RCC 7860 (cell line): ENCODE measurements at regions not wholly inside any gene's neighbourhood (a gene's known extent, or its start where the extent isn't known, plus 50 kb on each side); places are given as distances from the start of the nearest gene placed in this dataset.

ENCODE experiments used
- DNase-seq: peaks from one replicate; pipeline ENCODE4 v3.0.0-alpha.2; 2015; ENCODE audit warnings: low spot score
- FAIRE-seq: peaks from 2 replicates; lab custom pipeline; 2012; peaks lifted over from hg19 to GRCh38; lab: Jason Lieb, UNC

GRCh38 chr4:167642250-167642649, 408.0 kb upstream of the SPOCK3 start:
- DNase-seq (no peak), FAIRE-seq (no peak)

- FAIRE-seq (no peak), DNase-seq (no peak)
These were observed 411.1 kb upstream of the SPOCK3 start for GRCh38 chr4:167645358-167645757.

GRCh38 chr4:167652267-167652666, 418.0 kb upstream of the SPOCK3 start:
- FAIRE-seq (no peak), DNase-seq (no peak)

GRCh38 chr4:167688660-167689142, 403.6 kb upstream of the ANXA10 start:
- DNase-seq (no peak), FAIRE-seq (no peak)

- DNase-seq (no peak), FAIRE-seq (no peak)
These were observed 389.9 kb upstream of the ANXA10 start for GRCh38 chr4:167702391-167702790.

GRCh38 chr4:167711517-167711916, 380.8 kb upstream of the ANXA10 start:
- DNase-seq (no peak), FAIRE-seq (no peak)

GRCh38 chr4:167713756-167714155, 378.6 kb upstream of the ANXA10 start:
- no peak for DNase-seq
- FAIRE-seq = no peak

GRCh38 chr4:167715176-167715575, 377.2 kb upstream of the ANXA10 start:
- DNase-seq = no peak

GRCh38 chr4:167717495-167717894, 374.8 kb upstream of the ANXA10 start:
- DNase-seq (no peak), FAIRE-seq (no peak)

More at GRCh38 chr4:167715176-167715575, 377.2 kb upstream of the ANXA10 start:
- no peak for FAIRE-seq

- FAIRE-seq (no peak), DNase-seq (no peak)
These were observed 370.5 kb upstream of the ANXA10 start for GRCh38 chr4:167721617-167722486.

GRCh38 chr4:167722487-167722808, 369.9 kb upstream of the ANXA10 start:
- FAIRE-seq = no peak
- no peak for DNase-seq

GRCh38 chr4:167724941-167725340, 367.4 kb upstream of the ANXA10 start:
- no peak for FAIRE-seq
- DNase-seq = no peak

- FAIRE-seq (no peak), DNase-seq (no peak)
These were observed 361.6 kb upstream of the ANXA10 start for GRCh38 chr4:167730769-167731168.

- DNase-seq (no peak), FAIRE-seq (no peak)
These were observed 347.2 kb upstream of the ANXA10 start for GRCh38 chr4:167745024-167745687.

- no peak for FAIRE-seq
- DNase-seq = no peak
These were observed 325.1 kb upstream of the ANXA10 start for GRCh38 chr4:167767281-167767680.

GRCh38 chr4:167774646-167775045, 317.7 kb upstream of the ANXA10 start:
- DNase-seq (no peak), FAIRE-seq (no peak)

- no peak for DNase-seq
- no peak for FAIRE-seq
These were observed 317.0 kb upstream of the ANXA10 start for GRCh38 chr4:167775375-167775774.

- no peak for DNase-seq
- no peak for FAIRE-seq
These were observed 313.1 kb upstream of the ANXA10 start for GRCh38 chr4:167779280-167779679.

- DNase-seq = no peak
- no peak for FAIRE-seq
These were observed 312.5 kb upstream of the ANXA10 start for GRCh38 chr4:167779864-167780263.

- DNase-seq (no peak), FAIRE-seq (no peak)
These were observed 307.5 kb upstream of the ANXA10 start for GRCh38 chr4:167784826-167785225.

GRCh38 chr4:167785523-167785922, 306.8 kb upstream of the ANXA10 start:
- DNase-seq = no peak
- FAIRE-seq = no peak

GRCh38 chr4:167786504-167786903, 305.8 kb upstream of the ANXA10 start:
- FAIRE-seq (no peak), DNase-seq (no peak)
